IPS DF 4.7 (cell line): ENCODE measurements at regions not wholly inside any gene's neighbourhood (a gene's known extent, or its start where the extent isn't known, plus 50 kb on each side); places are given as distances from the start of the nearest gene placed in this dataset.

Experiments used
- DNase-seq: peaks from one replicate; pipeline ENCODE4 v3.0.0-alpha.2; 2013; ENCODE audit warnings: low spot score; ENCODE audit errors: extremely low read depth

- DNase-seq, result no peak
Observed at GRCh38 chr14:42028607-42029006, 421.9 kb downstream of the LRFN5 start.

DNA sequence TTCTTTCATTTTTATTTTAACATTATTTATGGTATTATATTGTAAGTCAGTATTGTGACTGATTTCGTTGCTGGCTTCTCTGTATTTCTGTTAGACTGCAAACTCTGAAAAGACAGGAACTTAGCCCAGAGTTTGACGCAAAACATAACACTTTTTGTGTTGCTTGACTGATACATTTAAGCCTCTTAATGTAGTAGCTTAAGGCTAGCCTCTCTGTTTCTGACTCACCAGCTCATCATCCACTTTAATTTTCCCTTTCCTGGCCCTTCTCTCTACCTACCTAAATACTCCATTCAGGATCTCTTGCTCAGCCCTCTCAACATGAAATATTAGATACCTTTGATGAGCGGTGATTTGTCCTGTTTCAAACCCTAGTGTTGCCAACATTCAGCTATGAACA is 420.6 kb downstream of the LRFN5 start:
- DNase-seq, result no peak

DNA sequence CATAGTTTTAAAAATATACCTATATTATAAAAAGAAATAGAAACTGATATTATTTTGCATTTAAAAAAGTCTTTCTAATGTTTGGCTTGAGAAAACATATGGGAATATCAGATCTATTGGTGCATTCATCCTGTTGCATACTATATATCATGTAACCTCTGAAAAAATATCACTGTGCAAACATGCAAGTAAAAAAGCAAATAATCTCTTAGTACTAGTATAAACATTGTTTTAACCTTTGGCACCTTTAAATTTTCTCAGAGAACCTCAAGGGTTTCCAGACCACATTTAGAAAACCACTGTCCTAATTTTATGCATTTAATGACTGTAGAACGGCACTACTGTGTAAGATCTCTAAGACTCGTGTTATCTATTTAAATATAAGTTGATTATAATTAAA is 416.8 kb downstream of the LRFN5 start:
- DNase-seq, result no peak

DNA sequence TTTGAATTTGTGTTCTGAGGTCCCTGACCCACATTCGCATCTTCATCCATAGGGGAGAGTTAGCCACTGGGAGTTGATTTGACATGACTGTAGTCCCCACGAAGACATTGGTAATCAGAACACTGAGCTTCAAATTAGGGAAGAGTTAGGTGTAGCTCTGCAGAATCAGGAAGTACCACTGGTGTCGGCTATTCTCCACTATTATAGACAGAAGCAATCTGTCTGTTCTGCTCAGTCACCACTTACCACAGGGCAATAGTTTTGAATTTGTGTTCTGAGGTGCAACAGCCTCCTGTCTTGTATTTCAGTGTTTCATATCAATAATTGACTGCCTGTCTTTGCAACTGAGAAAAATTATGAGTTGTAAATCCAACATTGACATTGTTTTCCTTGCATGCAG is 407.6 kb downstream of the LRFN5 start:
- no peak for DNase-seq

GRCh38 chr14:42013559-42013958 is 406.9 kb downstream of the LRFN5 start:
- no peak for DNase-seq

DNA sequence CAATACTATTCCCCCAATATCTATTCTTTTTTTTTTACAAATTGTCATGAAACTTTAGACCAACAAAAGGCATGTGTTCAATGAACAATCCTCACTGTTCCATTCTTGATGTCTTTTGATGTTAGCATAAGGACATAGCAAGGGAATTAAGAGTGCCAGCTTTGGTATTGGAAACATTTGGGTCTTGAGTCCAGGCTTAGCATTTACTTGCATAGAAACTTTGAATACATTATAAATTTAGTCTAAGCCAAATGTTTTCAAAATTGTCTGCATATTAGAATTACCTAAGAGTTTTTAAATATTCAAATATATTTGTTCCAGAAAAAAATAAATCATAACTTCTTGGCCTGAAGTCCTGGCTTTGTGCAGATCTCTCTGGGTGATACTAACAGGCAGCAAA is 406.5 kb downstream of the LRFN5 start:
- DNase-seq, result no peak

DNA sequence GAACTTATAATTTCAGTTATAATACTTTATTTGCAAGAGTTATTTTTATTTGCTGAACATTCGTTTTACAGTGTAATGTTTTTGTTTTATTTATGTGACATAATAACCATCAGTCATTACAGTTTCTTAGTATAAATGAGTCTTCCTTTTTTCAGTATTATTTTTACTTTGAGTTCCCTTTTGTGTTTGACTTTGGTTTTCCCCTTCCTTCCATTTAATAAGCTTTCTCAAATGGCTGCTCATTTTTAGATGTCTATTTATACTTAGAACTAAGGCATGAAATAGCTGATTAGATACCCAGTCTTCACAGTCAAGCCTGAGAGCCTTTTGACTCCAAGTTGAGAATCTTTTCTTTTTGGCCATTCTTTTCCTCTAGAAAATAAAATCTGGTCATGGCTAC is 404.5 kb downstream of the LRFN5 start:
- DNase-seq, result no peak

DNA sequence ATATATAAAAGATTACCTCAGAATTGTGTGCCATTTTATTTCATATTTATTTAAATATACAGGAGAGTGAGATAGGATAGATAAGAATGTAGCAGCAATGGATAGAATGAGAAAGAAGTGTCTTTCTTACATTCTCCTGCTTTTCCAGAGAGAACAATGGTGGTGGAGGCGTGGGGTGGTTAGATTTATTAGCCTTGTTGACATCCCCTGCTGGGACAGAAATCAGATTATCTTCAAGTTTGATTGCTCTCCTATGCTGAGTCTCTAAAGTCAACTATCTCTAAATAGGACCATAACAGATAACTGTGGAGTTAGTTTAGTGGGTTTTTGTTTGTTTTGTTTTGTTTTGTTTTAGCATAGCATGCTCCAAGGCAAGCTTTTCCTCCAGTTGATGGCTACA is 397.6 kb downstream of the LRFN5 start:
- no peak for DNase-seq

DNA sequence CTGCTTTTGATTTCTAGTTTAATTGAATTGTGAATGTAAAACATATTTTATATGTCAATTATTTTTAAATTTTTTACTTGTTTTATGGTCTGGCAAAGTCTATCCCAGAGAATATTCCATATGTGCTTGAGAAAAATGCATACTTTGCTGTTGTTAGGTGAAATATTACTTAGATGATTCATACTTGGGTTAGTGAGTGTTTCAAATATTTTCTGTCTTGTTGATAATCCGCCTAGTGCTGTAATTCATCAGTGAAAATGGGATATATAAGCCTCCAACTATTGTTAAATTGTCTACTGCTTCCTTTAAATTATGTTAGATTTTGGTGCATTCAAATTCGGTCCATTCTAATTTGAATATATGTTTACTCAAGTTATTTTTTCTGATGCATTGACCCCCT is 395.5 kb downstream of the LRFN5 start:
- DNase-seq, result no peak

- no peak for DNase-seq
Observed at GRCh38 chr14:42001431-42001830, 394.8 kb downstream of the LRFN5 start.

- no peak for DNase-seq
Observed at GRCh38 chr14:42000450-42000849, 393.8 kb downstream of the LRFN5 start.

DNA sequence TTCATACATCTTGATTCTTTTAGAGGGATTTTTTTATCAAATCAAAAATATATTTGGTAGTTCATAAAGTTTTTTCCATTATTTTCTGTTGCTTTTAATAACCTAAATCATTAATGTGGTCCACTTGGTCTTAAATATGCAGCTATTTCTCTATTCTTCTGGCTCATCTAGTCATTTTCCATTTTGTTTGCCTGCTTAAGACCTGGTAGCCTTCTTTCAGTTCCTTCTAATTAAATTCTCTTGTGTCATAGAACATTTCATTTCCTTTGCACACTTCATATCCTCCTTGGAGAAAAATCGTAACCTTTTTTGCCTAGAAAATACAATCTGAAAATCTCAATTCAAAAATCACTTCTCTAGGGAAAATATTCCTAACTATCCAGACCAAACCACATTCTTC is 387.0 kb downstream of the LRFN5 start:
- DNase-seq, result no peak

DNA sequence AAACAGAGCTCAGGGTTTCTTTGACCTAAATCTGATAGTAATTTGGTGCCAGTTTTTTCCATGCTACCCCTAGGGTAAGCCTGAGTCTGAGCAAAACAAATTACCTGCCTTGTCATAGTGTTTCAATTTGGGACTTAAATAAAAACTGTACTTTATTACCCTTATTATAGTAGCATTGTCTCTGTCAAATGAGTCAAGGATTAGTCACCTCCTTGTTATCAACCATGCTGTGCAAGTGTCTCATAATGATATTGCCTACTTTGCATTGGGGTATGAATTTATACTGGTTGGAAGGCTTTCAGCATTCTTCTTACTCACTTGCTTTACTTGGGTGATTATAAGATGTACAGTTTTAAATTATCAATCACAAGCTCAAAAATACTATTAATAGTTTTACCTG is 380.0 kb downstream of the LRFN5 start:
- DNase-seq, result no peak

GRCh38 chr14:41986083-41986645 is 379.5 kb downstream of the LRFN5 start:
- DNase-seq, result no peak

- no peak for DNase-seq
Observed at GRCh38 chr14:41973178-41973577, 366.5 kb downstream of the LRFN5 start.

GRCh38 chr14:41972531-41972930 is 365.9 kb downstream of the LRFN5 start:
- DNase-seq, result no peak

GRCh38 chr14:41960281-41960680 is 353.6 kb downstream of the LRFN5 start:
- DNase-seq, result no peak

- DNase-seq, result no peak
Observed at GRCh38 chr14:41957459-41957858, 350.8 kb downstream of the LRFN5 start.
